ENCODE measurements at regions not wholly inside any gene's neighbourhood (a gene's known extent, or its start where the extent isn't known, plus 50 kb on each side); places are given as distances from the start of the nearest gene placed in this dataset.

DNA sequence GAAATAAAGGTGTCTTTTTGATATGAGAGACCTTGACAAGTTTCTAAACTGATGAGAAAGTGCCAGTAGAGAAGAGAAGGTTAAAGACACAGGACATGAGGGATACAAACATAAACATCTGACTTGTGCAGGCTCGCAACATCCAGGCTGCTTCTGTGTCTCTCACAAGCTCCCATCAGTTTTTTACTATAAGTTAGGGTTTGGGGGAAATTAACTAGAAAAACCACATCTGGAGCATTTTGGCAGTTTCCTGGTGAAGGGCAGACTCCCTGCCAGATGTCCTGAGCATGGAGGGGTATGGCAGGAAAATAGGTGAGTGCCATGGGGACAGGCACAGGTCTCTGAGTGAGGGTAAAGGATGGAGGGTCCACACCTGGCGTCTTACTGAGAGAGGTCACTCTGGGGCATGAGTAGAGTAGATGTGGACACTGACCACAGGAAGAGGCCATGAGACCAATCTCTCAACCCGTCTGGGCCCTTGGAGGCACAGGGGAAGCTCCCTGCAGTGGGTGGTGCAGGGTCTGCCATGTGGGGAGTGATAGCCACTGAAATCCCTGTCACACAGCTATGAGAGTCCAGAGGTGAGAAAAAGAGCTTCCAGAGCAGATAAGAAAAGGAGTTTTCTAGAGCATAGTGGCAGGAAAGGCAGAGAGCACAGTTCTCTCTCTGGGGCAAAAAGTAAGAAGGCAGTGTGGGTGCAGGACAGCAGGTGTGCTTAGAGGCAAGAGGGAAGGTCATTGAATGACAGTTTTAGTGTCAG lies 193.3 kb upstream of the SYNDIG1 start:
- Histone ChIP-seq H3K9me3 (no peaks in the 10 kb centered on the region), H3K4me3 (no peak overlapping the region), H3K4me1 (no peaks in the 10 kb centered on the region), H3K27me3 (no peaks in the 10 kb centered on the region), H3K27ac (no peak overlapping the region), H3K36me3 (no peaks in the 10 kb centered on the region)
- no peak for FAIRE-seq
- intact Hi-C loops (cut with DNase I) = no loop called here
- DNase-seq = no peak
- no peak for ATAC-seq
- TF ChIP-seq, protein P1, sequence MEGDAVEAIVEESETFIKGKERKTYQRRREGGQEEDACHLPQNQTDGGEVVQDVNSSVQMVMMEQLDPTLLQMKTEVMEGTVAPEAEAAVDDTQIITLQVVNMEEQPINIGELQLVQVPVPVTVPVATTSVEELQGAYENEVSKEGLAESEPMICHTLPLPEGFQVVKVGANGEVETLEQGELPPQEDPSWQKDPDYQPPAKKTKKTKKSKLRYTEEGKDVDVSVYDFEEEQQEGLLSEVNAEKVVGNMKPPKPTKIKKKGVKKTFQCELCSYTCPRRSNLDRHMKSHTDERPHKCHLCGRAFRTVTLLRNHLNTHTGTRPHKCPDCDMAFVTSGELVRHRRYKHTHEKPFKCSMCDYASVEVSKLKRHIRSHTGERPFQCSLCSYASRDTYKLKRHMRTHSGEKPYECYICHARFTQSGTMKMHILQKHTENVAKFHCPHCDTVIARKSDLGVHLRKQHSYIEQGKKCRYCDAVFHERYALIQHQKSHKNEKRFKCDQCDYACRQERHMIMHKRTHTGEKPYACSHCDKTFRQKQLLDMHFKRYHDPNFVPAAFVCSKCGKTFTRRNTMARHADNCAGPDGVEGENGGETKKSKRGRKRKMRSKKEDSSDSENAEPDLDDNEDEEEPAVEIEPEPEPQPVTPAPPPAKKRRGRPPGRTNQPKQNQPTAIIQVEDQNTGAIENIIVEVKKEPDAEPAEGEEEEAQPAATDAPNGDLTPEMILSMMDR (IDR thresholded peaks at IDR 0.05) = no peak
- WGBS, 2 donors = 31 to 55% methylated on average over 3 of the region's 3 CpGs

DNA sequence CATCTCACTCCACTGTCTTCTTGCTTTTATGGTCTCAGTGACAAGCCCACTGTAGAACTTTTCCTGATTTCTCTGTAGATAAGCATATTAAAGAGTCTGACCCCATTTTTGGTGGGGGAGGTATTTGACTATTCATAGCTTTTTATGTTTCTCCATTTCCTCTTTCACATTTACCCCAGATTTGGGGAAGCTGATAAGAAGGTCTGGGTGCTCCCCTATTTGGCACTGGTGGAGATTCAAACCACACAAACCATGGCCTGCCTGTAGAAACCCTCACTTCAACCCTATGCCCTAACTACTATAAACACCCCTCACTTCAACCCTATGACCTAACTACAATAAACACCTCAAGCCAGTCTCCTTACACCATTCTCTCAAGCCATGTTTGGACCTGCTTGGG lies 196.2 kb upstream of the SYNDIG1 start:
- H3K27ac ChIP-seq = no peak overlapping the region
- H3K27me3 ChIP-seq = no peaks in the 10 kb centered on the region
- FAIRE-seq = no peak
- ATAC-seq = no peak
- no peak overlapping the region for H3K4me3 ChIP-seq
- TF ChIP-seq, protein P1 (IDR thresholded peaks at IDR 0.05) = no peak
- no peak for DNase-seq
- no peaks in the 10 kb centered on the region for H3K36me3 ChIP-seq
- intact Hi-C loops (cut with DNase I) = no loop called here
- H3K9me3 ChIP-seq = no peaks in the 10 kb centered on the region
- H3K4me1 ChIP-seq = no peaks in the 10 kb centered on the region

DNA sequence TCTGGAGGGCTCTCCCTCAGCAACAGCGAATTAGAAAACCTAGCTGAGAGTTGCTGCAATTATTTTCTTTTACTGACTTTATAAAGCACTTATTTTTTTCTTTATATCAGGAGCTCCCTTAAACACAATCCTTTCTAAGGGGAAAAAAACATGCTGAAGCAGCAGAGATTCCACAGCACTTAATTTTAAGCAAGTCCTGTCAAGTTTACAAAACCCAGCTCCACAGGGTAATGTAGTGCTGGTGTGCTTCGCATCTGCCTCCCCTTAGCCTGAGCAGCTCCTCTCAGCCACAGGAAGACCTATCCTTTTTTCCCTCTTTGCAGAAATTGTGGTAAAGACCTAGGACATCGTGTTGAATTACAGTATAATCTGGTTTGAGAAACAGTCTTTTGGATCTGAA lies 208.1 kb upstream of the SYNDIG1 start:
- FAIRE-seq (no peak), ATAC-seq (no peak), DNase-seq (no peak)
- H3K27ac ChIP-seq = no peak overlapping the region
- TF ChIP-seq, protein P1 (IDR thresholded peaks at IDR 0.05) = no peak
- no peak overlapping the region for H3K4me3 ChIP-seq
- H3K9me3 ChIP-seq = no peaks in the 10 kb centered on the region
- WGBS, 2 donors = 51 to 67% methylated on average over 3 of the region's 3 CpGs
- no peaks in the 10 kb centered on the region for H3K4me1 ChIP-seq
- no peaks in the 10 kb centered on the region for H3K27me3 ChIP-seq
- no peaks in the 10 kb centered on the region for H3K36me3 ChIP-seq
- intact Hi-C loops (cut with DNase I) = no loop called here

DNA sequence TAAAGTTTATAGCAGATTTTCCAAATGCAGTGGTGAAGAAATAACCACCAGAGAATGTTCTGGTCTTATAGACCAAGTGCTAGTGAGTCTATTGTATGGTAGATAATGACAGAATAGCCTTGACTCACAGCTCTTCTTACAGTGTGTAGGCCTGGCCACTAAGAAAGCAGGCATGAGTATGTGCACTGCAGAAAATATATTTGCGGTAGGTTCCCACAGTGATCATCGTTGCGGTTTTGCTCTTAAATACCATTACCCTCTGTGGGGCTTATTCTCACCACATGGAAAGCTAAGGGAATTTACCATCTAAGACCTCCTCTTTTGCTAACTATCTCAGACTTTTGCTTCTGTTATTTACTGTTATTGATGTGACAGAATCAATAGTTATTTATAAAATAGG lies 212.3 kb upstream of the SYNDIG1 start:
- no peak overlapping the region for H3K27ac ChIP-seq
- FAIRE-seq (no peak), ATAC-seq (no peak), DNase-seq (no peak)
- intact Hi-C loops (cut with DNase I) = no loop called here
- no peaks in the 10 kb centered on the region for H3K9me3 ChIP-seq
- WGBS, 2 donors = 85 to 87% methylated on average over 3 of the region's 3 CpGs
- H3K4me3 ChIP-seq = no peak overlapping the region
- TF ChIP-seq, protein P1 (IDR thresholded peaks at IDR 0.05) = no peak
- H3K27me3 ChIP-seq = no peaks in the 10 kb centered on the region
- no peaks in the 10 kb centered on the region for H3K4me1 ChIP-seq
- H3K36me3 ChIP-seq = no peaks in the 10 kb centered on the region

DNA sequence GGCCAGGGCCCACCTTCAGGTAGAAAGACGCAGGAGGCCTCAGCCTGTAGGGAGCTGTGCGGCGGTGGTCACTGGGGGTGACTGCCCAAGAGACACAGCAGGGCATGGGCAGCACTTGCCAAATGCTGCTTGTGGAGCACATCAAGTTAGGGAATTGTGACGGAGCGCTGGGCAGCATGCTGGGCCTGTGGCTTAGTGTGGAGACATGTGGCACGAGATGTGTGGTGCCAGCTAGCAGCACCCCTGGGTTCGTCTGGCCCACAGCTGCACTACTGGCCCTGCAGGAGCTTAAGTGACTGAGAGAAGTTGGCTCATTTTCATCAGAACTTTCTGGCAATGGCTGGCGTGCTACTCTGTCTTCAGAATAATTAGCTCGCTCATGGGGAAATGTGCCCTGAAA lies 213.1 kb upstream of the SYNDIG1 start:
- H3K4me3 ChIP-seq = no peak overlapping the region
- no peak overlapping the region for H3K27ac ChIP-seq
- intact Hi-C loops (cut with DNase I) = no loop called here
- H3K27me3 ChIP-seq = no peaks in the 10 kb centered on the region
- DNase-seq (no peak), FAIRE-seq (no peak), ATAC-seq (no peak)
- no peaks in the 10 kb centered on the region for H3K36me3 ChIP-seq
- H3K9me3 ChIP-seq = no peaks in the 10 kb centered on the region
- TF ChIP-seq, protein P1 (IDR thresholded peaks at IDR 0.05) = no peak
- no peaks in the 10 kb centered on the region for H3K4me1 ChIP-seq
- WGBS, 2 donors = 80 to 88% methylated on average over 9 of the region's 9 CpGs
